Thyroid gland (tissue), 4 donors: ENCODE measurements at regions not wholly inside any gene's neighbourhood (a gene's known extent, or its start where the extent isn't known, plus 50 kb on each side); places are given as distances from the start of the nearest gene placed in this dataset.

ENCODE experiments used
- POLR2A ChIP-seq, 2 donors: fragments of 450-650 bp; IDR thresholded peaks; one replicate each; pipeline ENCODE4 v1.6.1; 2017; ENCODE audit warnings: antibody characterized with exemption in 2 of 2, mild to moderate bottlenecking in 2 of 2, moderate library complexity in 1 of 2
- TF ChIP-seq, protein P1 (sequence below), 6 experiments: fragments of 200-600 bp in 3 of 6; fragments of 450-650 bp in 3 of 6; sonication (generic) in 3 of 6; IDR thresholded peaks; one replicate each; pipeline ENCODE4 v1.5.1; 2016 to 2019; ENCODE audit warnings: antibody characterized with exemption in 6 of 6, mild to moderate bottlenecking in 2 of 6, inconsistent platforms in 1 of 6, moderate library complexity in 1 of 6

DNA sequence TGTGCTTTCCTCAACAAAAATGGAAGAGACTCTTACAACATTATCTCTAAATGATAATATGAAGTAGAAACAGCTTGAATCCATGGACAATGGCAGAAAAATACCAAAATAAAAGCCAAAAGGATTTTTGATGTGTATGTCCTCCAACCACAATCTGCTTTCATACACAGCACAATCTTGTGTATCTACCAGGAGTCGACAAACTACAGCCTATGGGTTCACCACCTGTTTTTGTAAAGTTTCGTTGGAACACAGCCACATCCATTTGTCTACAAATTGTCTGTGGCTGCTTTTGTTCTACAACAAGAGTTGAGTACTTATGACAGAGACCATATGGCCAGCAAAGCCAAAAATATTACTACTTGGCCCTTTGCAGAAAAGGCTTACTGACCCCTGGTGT lies 88.7 kb upstream of the UBE2E2 start:
- no peak for TF ChIP-seq POLR2A (IDR thresholded peaks at IDR 0.05)
- TF ChIP-seq, protein P1, sequence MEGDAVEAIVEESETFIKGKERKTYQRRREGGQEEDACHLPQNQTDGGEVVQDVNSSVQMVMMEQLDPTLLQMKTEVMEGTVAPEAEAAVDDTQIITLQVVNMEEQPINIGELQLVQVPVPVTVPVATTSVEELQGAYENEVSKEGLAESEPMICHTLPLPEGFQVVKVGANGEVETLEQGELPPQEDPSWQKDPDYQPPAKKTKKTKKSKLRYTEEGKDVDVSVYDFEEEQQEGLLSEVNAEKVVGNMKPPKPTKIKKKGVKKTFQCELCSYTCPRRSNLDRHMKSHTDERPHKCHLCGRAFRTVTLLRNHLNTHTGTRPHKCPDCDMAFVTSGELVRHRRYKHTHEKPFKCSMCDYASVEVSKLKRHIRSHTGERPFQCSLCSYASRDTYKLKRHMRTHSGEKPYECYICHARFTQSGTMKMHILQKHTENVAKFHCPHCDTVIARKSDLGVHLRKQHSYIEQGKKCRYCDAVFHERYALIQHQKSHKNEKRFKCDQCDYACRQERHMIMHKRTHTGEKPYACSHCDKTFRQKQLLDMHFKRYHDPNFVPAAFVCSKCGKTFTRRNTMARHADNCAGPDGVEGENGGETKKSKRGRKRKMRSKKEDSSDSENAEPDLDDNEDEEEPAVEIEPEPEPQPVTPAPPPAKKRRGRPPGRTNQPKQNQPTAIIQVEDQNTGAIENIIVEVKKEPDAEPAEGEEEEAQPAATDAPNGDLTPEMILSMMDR (IDR thresholded peaks at IDR 0.05): no peak
